ENCODE measurements at regions not wholly inside any gene's neighbourhood (a gene's known extent, or its start where the extent isn't known, plus 50 kb on each side); places are given as distances from the start of the nearest gene placed in this dataset.
"Not testable (repeated sequence)": the region's sequence is repeated elsewhere in the genome, so short reads cannot be mapped to it uniquely, and the experiment has no call there.

DNA sequence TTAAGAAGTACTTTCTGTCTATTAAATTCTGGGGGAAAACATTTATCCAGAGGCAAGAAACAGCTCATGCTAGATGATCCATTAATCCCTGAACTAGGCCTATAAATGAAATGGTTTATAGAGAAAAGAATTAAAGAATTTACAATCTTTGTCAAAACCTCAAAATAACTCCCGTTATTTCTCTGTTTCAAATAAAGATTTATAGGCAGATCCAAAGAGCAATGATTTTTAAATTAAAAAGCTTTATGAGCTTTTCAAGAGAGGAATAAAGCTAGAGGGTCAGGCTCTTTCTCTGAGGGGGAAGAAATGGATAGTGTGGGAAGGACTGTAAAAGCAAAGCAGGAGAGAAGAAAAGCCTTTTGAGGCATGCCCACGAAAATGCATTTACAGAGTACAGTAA, 82.5 kb upstream of the OGFRL1 start:
- DNase-seq: no peak

DNA sequence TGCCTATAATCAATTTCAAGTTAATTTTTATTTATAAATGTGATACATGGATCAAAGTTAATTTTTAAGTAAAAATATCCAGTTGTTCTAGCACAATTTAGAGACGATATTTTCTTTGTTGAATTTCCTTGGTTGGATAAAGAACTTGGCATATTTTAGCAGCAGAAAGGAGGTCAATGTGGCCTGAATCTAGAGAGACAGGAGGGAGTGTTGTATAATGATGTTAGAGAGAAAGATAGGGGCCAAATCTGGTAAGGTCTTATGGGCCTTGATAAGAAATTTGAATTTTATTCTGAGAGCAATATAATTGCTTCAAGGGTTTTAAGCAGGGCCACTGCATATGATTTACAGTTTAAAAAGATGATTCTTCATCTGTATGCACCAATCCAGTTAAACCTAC, 79.4 kb upstream of the OGFRL1 start:
- no peak for DNase-seq

DNA sequence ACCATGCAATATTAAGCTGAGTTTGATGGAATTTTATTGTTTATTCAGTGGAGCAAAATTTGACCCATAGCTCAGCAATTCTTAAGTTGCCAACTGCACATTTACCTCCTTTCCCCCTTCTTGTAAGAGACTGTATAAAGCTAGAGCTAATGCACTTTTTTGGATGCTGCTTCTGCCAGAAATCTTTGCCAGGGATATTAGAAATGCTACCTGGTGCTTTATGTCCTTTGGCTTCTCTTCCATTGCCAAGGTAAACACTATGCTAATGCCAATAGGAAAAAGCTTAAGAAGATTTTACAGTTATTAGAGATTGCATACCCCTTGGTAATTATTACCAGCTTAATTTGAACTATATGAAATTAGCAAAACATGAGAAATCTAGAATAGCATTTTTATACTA, 79.0 kb upstream of the OGFRL1 start:
- no peak for DNase-seq

DNA sequence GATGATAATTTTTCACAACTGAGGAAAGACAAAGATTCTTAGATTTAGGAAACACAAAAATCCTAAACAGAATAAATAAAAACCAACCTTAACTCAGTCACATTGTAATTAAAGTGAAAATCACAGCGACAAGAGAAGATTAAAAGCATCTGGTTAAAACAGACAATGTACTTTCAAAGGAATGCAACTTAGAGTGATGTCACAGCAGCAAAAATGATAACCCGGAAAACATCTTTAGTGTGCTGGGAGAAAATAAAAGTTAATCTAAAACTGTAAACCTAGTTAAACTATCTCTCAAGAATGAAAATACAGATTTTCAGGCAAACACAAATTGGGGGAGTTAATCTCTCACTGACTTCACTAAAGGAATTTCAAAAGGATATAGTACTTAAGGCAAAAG, 76.8 kb upstream of the OGFRL1 start:
- DNase-seq: no peak

DNA sequence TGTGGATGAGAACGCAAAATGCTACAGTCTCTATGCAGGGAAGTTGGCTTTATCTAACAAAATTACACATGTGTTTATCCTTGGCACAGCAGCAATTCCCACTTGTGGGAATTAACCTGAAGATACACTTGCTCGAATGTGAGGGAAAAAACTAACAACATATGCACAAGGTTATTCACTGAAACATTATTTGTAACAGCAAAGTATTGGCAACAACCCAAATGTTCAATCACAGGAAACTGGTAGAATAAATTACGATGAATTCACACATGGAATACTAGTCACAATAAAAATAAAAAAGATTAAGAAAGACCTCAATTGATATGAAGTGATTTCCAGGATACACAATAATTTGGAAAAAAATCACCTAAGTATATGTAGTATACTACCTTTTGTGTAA, 68.1 kb upstream of the OGFRL1 start:
- DNase-seq: no peak

DNA sequence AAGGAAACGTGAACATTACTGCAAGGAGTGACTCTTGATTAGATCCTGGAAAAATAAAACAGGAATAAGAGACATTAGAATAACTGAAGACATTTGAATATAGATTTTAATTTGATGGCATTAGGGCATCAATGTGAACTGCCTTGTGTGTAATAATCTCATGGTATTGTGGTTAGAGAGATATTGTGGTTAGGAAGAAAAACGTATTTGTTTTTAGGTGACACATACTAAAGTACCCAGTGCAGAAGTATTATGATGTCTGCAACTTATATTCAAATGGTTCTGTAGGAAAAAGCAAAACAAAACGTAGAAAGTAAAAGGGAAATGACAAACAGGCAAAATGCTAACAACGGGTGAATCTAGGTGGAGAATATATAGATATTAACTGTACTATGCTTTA, 65.9 kb upstream of the OGFRL1 start:
- no peak for DNase-seq

DNA sequence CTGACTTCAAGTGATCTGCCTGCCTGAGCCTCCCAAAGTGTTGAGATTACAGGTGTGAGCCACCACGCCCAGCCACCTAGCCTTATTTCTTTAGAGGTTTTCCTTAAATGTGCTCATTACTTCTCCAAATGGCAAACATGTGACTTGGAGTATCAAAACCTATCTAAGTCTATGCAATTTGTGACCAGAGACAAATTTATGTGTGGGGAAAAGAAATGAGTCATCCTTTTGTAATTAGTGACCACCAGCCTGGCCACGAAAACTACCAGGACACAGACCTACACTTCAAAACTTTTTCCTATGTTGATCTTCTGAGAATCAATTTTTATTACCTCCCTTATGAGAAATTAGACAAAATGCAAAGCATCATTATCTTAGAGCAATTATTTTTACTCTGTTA, 64.6 kb upstream of the OGFRL1 start:
- no peak for DNase-seq

DNA sequence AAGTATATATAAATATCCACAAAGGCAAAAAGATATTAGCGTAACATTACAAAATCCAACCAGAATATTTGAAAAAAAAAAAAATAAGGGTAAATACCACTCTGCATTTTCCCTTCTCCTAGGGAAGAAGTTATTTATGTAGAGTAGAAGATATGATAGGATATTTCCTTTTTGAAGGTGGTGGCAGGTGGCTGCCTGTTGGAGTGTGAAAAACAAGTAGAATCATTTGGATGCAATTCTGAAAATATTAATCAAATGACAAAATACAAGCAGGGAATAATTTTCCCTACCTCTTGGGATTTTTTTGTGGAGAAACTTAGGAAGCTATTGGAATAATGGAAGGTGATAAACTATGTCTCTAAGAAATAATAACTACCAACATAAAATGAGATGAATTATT, 62.5 kb upstream of the OGFRL1 start:
- DNase-seq: no peak

DNA sequence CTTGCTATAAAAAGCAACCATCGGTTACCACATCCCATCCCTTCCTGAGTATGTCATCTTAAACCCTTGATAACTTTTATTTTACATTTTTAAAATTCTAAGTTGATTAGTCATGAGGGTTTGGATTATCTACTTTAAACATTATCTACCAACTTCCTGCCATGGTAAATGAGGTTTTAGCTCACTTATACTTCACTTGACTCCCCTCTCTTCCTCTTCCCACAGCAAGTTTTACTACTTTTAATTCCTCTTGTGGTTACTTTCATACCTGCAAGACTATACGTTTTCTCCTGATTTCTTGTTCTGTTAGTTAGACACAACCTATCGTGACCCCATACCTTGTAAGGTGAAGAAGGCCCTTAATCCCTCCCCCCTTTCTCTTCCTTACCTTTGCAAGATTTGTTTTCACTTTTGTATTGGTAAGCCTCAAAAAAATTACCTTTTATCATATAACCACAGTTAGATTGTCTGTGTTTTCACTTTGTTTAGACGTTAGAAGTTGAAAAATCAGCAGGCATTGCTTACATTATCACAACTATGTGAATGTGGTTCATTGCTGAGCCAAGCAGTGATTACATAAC, 60.1 kb upstream of the OGFRL1 start:
- no peak for DNase-seq

DNA sequence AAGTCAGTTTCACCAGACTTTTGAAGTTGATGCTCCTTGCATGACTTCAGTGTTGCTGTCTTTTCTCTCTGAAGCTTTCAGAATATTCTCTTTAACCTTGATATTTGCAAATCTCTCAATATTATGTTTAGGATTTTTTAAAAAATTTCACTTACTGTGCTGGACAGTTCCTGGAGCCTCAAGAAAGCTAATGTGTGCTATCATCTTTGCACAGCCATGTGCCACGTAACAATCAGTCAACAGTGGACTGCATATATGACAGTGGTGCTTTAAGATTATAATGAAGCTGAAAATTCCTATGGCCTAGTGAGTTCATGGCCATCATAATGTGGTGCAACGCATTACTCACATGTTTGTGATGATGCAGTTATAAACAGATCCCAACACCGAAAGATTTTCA, 59.1 kb upstream of the OGFRL1 start:
- DNase-seq: no peak

DNA sequence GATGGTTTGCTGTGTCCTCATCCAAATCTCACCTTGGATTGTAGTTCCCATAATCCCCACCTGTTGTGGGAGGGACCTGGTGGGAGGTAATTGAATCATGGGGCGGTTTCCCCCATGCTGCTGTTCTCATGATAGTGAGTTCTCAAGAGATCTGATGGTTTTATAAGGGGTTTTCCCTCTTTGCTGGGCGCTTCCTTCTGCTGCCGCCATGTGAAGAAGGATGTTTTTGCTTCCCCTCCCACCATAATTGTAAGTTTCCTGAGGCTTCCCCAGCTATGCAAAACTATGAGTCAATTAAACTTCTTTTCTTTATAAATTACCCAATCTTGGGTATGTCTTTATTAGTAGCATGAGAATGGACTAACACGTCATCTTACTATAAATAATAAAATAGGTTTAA, 55.7 kb upstream of the OGFRL1 start:
- not testable (repeated sequence) for DNase-seq

DNA sequence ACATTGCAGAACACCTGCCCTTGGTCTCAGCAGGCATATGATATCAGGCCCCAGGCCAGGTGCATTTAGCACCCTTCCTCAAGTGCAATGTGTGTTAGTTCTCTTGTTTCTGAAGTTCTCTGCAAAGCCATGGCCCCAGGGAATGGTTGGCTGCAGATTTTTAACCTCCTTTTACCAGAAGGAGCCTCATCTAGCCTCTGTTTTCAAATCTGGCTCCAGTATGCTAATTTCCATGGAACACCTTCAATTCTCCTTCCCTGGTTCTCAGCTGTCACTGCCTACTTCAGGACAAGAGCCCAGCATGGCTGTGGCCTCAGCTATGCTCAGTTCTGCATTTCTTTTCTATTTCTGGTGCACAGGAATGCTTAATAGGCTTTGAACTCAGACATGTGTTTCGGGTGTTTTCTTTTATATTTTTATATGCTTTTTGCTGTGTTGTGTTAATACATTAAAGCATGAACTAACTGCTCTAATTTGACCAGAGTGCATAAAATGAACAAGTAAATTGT, 51.6 kb upstream of the OGFRL1 start:
- DNase-seq: no peak

DNA sequence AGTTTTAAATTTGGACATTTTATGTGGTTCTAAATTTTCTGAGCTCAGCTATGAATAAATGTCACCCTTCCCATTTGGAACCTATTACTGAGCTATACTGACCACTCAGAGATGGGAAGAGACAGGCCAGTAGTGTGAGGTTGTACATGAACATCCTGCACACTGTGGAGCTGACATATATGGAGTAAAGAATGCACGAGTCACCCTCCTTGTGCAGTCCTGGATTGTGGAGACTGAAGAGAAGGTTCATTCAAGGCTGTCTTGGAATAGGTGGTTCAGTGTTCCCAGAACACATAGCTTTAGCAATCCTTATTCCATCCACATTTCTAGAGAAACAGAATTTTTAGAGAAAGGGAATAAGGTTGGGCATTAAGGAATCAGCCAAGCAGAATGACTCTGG, 50.3 kb upstream of the OGFRL1 start:
- DNase-seq: no peak

All from retina (tissue), 1 donor.